Breast epithelium (tissue), 4 donors: ENCODE measurements at regions not wholly inside any gene's neighbourhood (a gene's known extent, or its start where the extent isn't known, plus 50 kb on each side); places are given as distances from the start of the nearest gene placed in this dataset.

Experiments
- DNase-seq, 2 donors: peaks; one replicate each; pipeline ENCODE4 v3.0.0-alpha.2; 2019; ENCODE audit warnings: low spot score in 2 of 2
- H3K27ac ChIP-seq, 2 donors: fragments of 200-600 bp; sonication (generic) in 1 of 2; one replicate each; pipeline ENCODE4 v1.5.1; 2016 to 2019; ENCODE audit warnings: mild to moderate bottlenecking in 1 of 2
- H3K27me3 ChIP-seq, 2 donors: fragments of 200-600 bp; sonication (generic) in 1 of 2; one replicate each; pipeline versions ENCODE4 v1.5.1 to v1.6.0; 2017 to 2019; ENCODE audit warnings: control low read depth in 1 of 2, mild to moderate bottlenecking in 1 of 2
- H3K36me3 ChIP-seq: fragments of 200-600 bp; one replicate; pipeline ENCODE4 v1.5.1; 2019
- H3K4me1 ChIP-seq, 2 donors: fragments of 200-600 bp; sonication (generic); one replicate each; pipeline ENCODE4 v1.5.1; 2016 to 2019; ENCODE audit warnings: control low read depth in 1 of 2
- H3K4me3 ChIP-seq, 3 donors: fragments of 200-600 bp; sonication (generic); 1 replicate in 2 of 3; 2 replicates in 1 of 3; pipeline ENCODE4 v1.5.1; 2016 to 2019; ENCODE audit warnings: mild to moderate bottlenecking in 3 of 3, moderate library complexity in 2 of 3
- H3K9me3 ChIP-seq, 2 donors: fragments of 200-600 bp; sonication (generic) in 1 of 2; one replicate each; pipeline ENCODE4 v1.5.1; 2016 to 2019; ENCODE audit warnings: control low read depth in 1 of 2
- CTCF ChIP-seq, 3 donors: fragments of 450-650 bp; IDR thresholded peaks; one replicate each; pipeline ENCODE4 v1.5.1; 2016 to 2017; ENCODE audit warnings: antibody characterized with exemption in 3 of 3, mild to moderate bottlenecking in 3 of 3, moderate library complexity in 3 of 3
- POLR2A ChIP-seq: fragments of 450-650 bp; IDR thresholded peaks from one replicate; pipeline ENCODE4 v1.6.1; 2016; ENCODE audit warnings: antibody characterized with exemption, mild to moderate bottlenecking, moderate library complexity
- POLR2AphosphoS5 ChIP-seq, 3 donors: sonication (generic); formaldehyde crosslinking; IDR thresholded peaks; one replicate each; pipeline ENCODE4 v1.6.1; 2017; ENCODE audit warnings: antibody characterized with exemption in 3 of 3
- intact Hi-C: fragments of 100-400 bp; cut with DNase I; formaldehyde crosslinking; loops from one replicate; pipeline ENCODE4 v1.15.1; 2023; ENCODE audit warnings: low total_unique reads

- H3K4me3 ChIP-seq: no peak overlapping the region
- no peaks in the 10 kb centered on the region for H3K4me1 ChIP-seq
- DNase-seq: no peak
- intact Hi-C loops: no loop called here
- no peaks in the 10 kb centered on the region for H3K9me3 ChIP-seq
- H3K27me3 ChIP-seq: peaks cover 0 to 17% of the 10 kb centered on the region in 2 donors
- no peak overlapping the region for H3K27ac ChIP-seq
- no peaks in the 10 kb centered on the region for H3K36me3 ChIP-seq
- no peak for TF ChIP-seq POLR2AphosphoS5 (IDR thresholded peaks at IDR 0.05)
- no peak for TF ChIP-seq POLR2A
- TF ChIP-seq CTCF (IDR thresholded peaks at IDR 0.05): no peak
Measured at GRCh38 chr20:24208652-24209051, 220.1 kb upstream of the GGTLC1 start.

- no peak overlapping the region for H3K4me3 ChIP-seq
- no peaks in the 10 kb centered on the region for H3K36me3 ChIP-seq
- peaks cover 0 to 25% of the 10 kb centered on the region in 2 donors for H3K27me3 ChIP-seq
- intact Hi-C loops: no loop called here
- H3K4me1 ChIP-seq: no peaks in the 10 kb centered on the region
- no peaks in the 10 kb centered on the region for H3K9me3 ChIP-seq
- TF ChIP-seq CTCF (IDR thresholded peaks at IDR 0.05): no peak
- no peak for TF ChIP-seq POLR2A
- no peak for TF ChIP-seq POLR2AphosphoS5 (IDR thresholded peaks at IDR 0.05)
- no peak overlapping the region for H3K27ac ChIP-seq
- DNase-seq: no peak
Measured at GRCh38 chr20:24207803-24208300, 219.3 kb upstream of the GGTLC1 start.

GRCh38 chr20:24206995-24207394, 218.4 kb upstream of the GGTLC1 start:
- no peak for TF ChIP-seq CTCF (IDR thresholded peaks at IDR 0.05)
- TF ChIP-seq POLR2AphosphoS5 (IDR thresholded peaks at IDR 0.05): no peak
- no peak for TF ChIP-seq POLR2A
- peaks cover 0 to 22% of the 10 kb centered on the region in 2 donors for H3K27me3 ChIP-seq
- no peak overlapping the region for H3K4me3 ChIP-seq
- no peaks in the 10 kb centered on the region for H3K9me3 ChIP-seq
- no peak for DNase-seq
- intact Hi-C loops: no loop called here
- H3K4me1 ChIP-seq: no peaks in the 10 kb centered on the region
- no peaks in the 10 kb centered on the region for H3K36me3 ChIP-seq
- H3K27ac ChIP-seq: no peak overlapping the region

- Histone ChIP-seq H3K36me3 (no peaks in the 10 kb centered on the region), H3K4me3 (no peak overlapping the region), H3K27me3 (peaks cover 0 to 10% of the 10 kb centered on the region in 2 donors), H3K4me1 (no peaks in the 10 kb centered on the region), H3K27ac (no peak overlapping the region), H3K9me3 (no peaks in the 10 kb centered on the region)
- no peak for DNase-seq
- intact Hi-C loops: no loop called here
- TF ChIP-seq POLR2AphosphoS5 (IDR thresholded peaks at IDR 0.05): no peak
- no peak for TF ChIP-seq POLR2A
- no peak for TF ChIP-seq CTCF (IDR thresholded peaks at IDR 0.05)
Measured at GRCh38 chr20:24203526-24204183, 215.1 kb upstream of the GGTLC1 start.

GRCh38 chr20:24199501-24199900, 210.9 kb upstream of the GGTLC1 start:
- intact Hi-C loops: no loop called here
- no peak overlapping the region for H3K4me3 ChIP-seq
- no peaks in the 10 kb centered on the region for H3K4me1 ChIP-seq
- no peak overlapping the region for H3K27ac ChIP-seq
- H3K36me3 ChIP-seq: no peaks in the 10 kb centered on the region
- no peaks in the 10 kb centered on the region for H3K9me3 ChIP-seq
- peaks cover 0 to 10% of the 10 kb centered on the region in 2 donors for H3K27me3 ChIP-seq
- DNase-seq: no peak
- TF ChIP-seq POLR2A: no peak
- no peak for TF ChIP-seq POLR2AphosphoS5 (IDR thresholded peaks at IDR 0.05)
- TF ChIP-seq CTCF (IDR thresholded peaks at IDR 0.05): no peak
